ENCODE measurements at regions not wholly inside any gene's neighbourhood (a gene's known extent, or its start where the extent isn't known, plus 50 kb on each side); places are given as distances from the start of the nearest gene placed in this dataset.

DNA sequence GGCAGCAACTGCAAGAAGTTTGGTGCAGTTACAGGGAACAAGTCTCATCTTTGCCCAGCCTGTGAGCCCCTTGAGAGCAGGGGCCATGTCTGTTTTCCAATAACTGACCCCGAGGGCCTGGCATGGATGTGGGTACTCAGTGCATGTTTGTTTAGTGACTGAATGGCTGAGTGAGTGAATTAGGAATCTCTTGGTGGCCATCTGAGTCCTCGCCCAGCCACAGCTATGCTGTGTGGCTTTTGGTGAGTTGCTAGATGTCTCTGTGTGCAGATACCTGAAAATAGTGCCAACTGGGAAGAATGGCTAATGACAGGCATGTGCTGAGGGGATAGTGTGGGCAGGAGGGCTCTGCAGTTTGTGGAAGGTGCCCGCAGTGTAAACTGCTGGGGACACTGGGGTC lies 54.4 kb upstream of the PCBD1 start:
- H3K9ac ChIP-seq (ENCODE audit: low read depth, low read length, poor library complexity, severe bottlenecking): no peak overlapping the region
- H3K9me2 ChIP-seq (replicated peaks; ENCODE audit: low read depth, low read length): no peaks in the 10 kb centered on the region
- no peaks in the 10 kb centered on the region for H4K20me1 ChIP-seq (ENCODE audit: insufficient read depth, low read length, poor library complexity, severe bottlenecking)
- no peak overlapping the region for H3K4me2 ChIP-seq (ENCODE audit: low read depth, low read length, poor library complexity, severe bottlenecking)
- H3F3A ChIP-seq (ENCODE audit: low read depth): no peaks in the 10 kb centered on the region
- no peak for TF ChIP-seq EZH2phosphoT487 (IDR thresholded peaks at IDR 0.05; ENCODE audit: borderline replicate concordance)
- TF ChIP-seq, protein P1, sequence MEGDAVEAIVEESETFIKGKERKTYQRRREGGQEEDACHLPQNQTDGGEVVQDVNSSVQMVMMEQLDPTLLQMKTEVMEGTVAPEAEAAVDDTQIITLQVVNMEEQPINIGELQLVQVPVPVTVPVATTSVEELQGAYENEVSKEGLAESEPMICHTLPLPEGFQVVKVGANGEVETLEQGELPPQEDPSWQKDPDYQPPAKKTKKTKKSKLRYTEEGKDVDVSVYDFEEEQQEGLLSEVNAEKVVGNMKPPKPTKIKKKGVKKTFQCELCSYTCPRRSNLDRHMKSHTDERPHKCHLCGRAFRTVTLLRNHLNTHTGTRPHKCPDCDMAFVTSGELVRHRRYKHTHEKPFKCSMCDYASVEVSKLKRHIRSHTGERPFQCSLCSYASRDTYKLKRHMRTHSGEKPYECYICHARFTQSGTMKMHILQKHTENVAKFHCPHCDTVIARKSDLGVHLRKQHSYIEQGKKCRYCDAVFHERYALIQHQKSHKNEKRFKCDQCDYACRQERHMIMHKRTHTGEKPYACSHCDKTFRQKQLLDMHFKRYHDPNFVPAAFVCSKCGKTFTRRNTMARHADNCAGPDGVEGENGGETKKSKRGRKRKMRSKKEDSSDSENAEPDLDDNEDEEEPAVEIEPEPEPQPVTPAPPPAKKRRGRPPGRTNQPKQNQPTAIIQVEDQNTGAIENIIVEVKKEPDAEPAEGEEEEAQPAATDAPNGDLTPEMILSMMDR (conservative IDR thresholded peaks at IDR 0.05; ENCODE audit: low read length): no peak
- H3K9me3 ChIP-seq (ENCODE audit: insufficient read depth, low read depth, low read length): no peaks in the 10 kb centered on the region
- H2AFZ ChIP-seq (ENCODE audit: low read length): no peak overlapping the region
- no peaks in the 10 kb centered on the region for H3K79me2 ChIP-seq (ENCODE audit: insufficient read depth, low read length)
- H3K4me3 ChIP-seq (ENCODE audit: low read length, poor library complexity, severe bottlenecking): no peak overlapping the region
- no peaks in the 10 kb centered on the region for H3K4me1 ChIP-seq (ENCODE audit: insufficient read depth, low read length, poor library complexity, severe bottlenecking)
- H3K36me3 ChIP-seq (ENCODE audit: insufficient read depth, low read length): no peaks in the 10 kb centered on the region
- H3K27me3 ChIP-seq (ENCODE audit: insufficient read depth, low read length, poor library complexity, severe bottlenecking): no peaks in the 10 kb centered on the region

DNA sequence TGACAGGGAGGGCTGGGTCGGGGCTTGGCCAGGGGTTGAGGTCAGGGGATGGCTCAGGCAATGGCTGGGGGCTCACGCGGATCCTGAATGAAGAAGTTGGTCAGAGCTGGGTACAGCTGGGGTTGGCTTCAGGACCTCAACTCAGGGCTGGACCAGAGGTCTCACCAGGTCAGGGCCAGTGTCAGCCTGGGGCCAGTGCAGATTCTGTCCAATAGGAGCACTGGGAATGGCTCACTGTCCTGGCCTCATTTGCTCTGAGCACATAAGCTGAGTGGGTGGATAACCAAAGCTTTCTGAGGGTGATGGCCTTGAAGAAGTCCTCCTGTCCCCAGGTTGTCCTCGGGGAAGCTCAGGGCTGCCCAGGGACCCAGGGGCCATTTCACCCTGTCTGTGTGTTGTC lies 54.9 kb upstream of the PCBD1 start:
- H2AFZ ChIP-seq (ENCODE audit: low read length): no peak overlapping the region

GRCh38 chr10:70943841-70944466 lies 55.6 kb upstream of the PCBD1 start:
- Histone ChIP-seq H3K27me3 (ENCODE audit: insufficient read depth, low read length, poor library complexity, severe bottlenecking) (no peaks in the 10 kb centered on the region), H3K4me2 (ENCODE audit: low read depth, low read length, poor library complexity, severe bottlenecking) (no peak overlapping the region), H3K9me3 (ENCODE audit: insufficient read depth, low read depth, low read length) (no peaks in the 10 kb centered on the region), H4K20me1 (ENCODE audit: insufficient read depth, low read length, poor library complexity, severe bottlenecking) (no peaks in the 10 kb centered on the region), H3K79me2 (ENCODE audit: insufficient read depth, low read length) (no peaks in the 10 kb centered on the region), H3F3A (ENCODE audit: low read depth) (no peaks in the 10 kb centered on the region), H3K4me3 (ENCODE audit: low read length, poor library complexity, severe bottlenecking) (no peak overlapping the region), H3K9me2 (replicated peaks; ENCODE audit: low read depth, low read length) (no peaks in the 10 kb centered on the region), H2AFZ (ENCODE audit: low read length) (no peak overlapping the region), H3K4me1 (ENCODE audit: insufficient read depth, low read length, poor library complexity, severe bottlenecking) (no peaks in the 10 kb centered on the region), H3K9ac (ENCODE audit: low read depth, low read length, poor library complexity, severe bottlenecking) (no peak overlapping the region), H3K36me3 (ENCODE audit: insufficient read depth, low read length) (no peaks in the 10 kb centered on the region)
- TF ChIP-seq EZH2phosphoT487 (IDR thresholded peaks at IDR 0.05; ENCODE audit: borderline replicate concordance): no peak
- TF ChIP-seq, protein P1 (conservative IDR thresholded peaks at IDR 0.05; ENCODE audit: low read length): no peak

More for the DNA sequence above, 54.9 kb upstream of the PCBD1 start:
- no peaks in the 10 kb centered on the region for H3K9me2 ChIP-seq (replicated peaks; ENCODE audit: low read depth, low read length)
- H3K9me3 ChIP-seq (ENCODE audit: insufficient read depth, low read depth, low read length): no peaks in the 10 kb centered on the region
- no peak for TF ChIP-seq EZH2phosphoT487 (IDR thresholded peaks at IDR 0.05; ENCODE audit: borderline replicate concordance)
- TF ChIP-seq, protein P1 (conservative IDR thresholded peaks at IDR 0.05; ENCODE audit: low read length): no peak
- H3K27me3 ChIP-seq (ENCODE audit: insufficient read depth, low read length, poor library complexity, severe bottlenecking): no peaks in the 10 kb centered on the region
- H3K4me1 ChIP-seq (ENCODE audit: insufficient read depth, low read length, poor library complexity, severe bottlenecking): no peaks in the 10 kb centered on the region
- no peak overlapping the region for H3K4me2 ChIP-seq (ENCODE audit: low read depth, low read length, poor library complexity, severe bottlenecking)
- no peaks in the 10 kb centered on the region for H3K36me3 ChIP-seq (ENCODE audit: insufficient read depth, low read length)
- no peaks in the 10 kb centered on the region for H3F3A ChIP-seq (ENCODE audit: low read depth)
- H3K9ac ChIP-seq (ENCODE audit: low read depth, low read length, poor library complexity, severe bottlenecking): no peak overlapping the region
- no peaks in the 10 kb centered on the region for H3K79me2 ChIP-seq (ENCODE audit: insufficient read depth, low read length)
- H3K4me3 ChIP-seq (ENCODE audit: low read length, poor library complexity, severe bottlenecking): no peak overlapping the region
- no peaks in the 10 kb centered on the region for H4K20me1 ChIP-seq (ENCODE audit: insufficient read depth, low read length, poor library complexity, severe bottlenecking)

Data from Loucy (cell line).